ENCODE measurements at regions not wholly inside any gene's neighbourhood (a gene's known extent, or its start where the extent isn't known, plus 50 kb on each side); places are given as distances from the start of the nearest gene placed in this dataset.
"Not testable (repeated sequence)": the region's sequence is repeated elsewhere in the genome, so short reads cannot be mapped to it uniquely, and the experiment has no call there.

DNA sequence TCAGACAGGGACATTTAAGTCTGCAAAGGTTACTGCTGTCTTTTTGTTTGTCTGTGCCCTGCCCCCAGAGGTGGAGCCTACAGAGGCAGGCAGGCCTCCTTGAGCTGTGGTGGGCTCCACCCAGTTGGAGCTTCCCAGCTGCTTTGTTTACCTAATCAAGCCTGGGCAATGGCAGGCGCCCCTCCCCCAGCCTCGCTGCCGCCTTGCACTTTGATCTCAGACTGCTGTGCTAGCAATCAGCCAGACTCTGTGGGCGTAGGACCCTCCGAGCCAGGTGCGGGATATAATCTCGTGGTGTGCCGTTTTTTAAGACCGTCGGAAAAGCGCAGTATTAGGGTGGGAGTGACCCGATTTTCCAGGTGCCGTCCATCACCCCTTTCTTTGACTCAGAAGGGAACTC is 96.2 kb upstream of the CLNK start:
- TF ChIP-seq CTCF, POLR2A (IDR thresholded peaks at IDR 0.05): not testable (repeated sequence)

All from adrenal gland (tissue), 5 donors.